ENCODE measurements at regions not wholly inside any gene's neighbourhood (a gene's known extent, or its start where the extent isn't known, plus 50 kb on each side); places are given as distances from the start of the nearest gene placed in this dataset.

- FAIRE-seq = peak; percentile 20
- no peaks in the 10 kb centered on the region for H3K79me2 ChIP-seq (ENCODE audit: control insufficient read depth, insufficient read depth, low read length)
- H3K4me1 ChIP-seq (ENCODE audit: control insufficient read depth, extremely low read depth, insufficient read depth, low read length) = no peaks in the 10 kb centered on the region
- no peaks in the 10 kb centered on the region for H3K9me1 ChIP-seq (ENCODE audit: control insufficient read depth, extremely low read depth, insufficient read depth, low read length)
- no peak overlapping the region for H3K9ac ChIP-seq (ENCODE audit: control insufficient read depth, extremely low read depth, insufficient read depth, low read length)
- no peak overlapping the region for H2AFZ ChIP-seq (ENCODE audit: control insufficient read depth, low read length)
- no peak overlapping the region for H3K4me3 ChIP-seq (ENCODE audit: control insufficient read depth in 2 of 3, extremely low read depth in 1 of 3, insufficient read depth in 2 of 3, low read depth in 1 of 3, low read length in 3 of 3)
- no peaks in the 10 kb centered on the region for H3K27me3 ChIP-seq (ENCODE audit: control insufficient read depth, extremely low read depth, insufficient read depth, low read length)
- TF ChIP-seq CTCF (optimal IDR thresholded peaks at IDR 0.05 in 1 of 3, IDR thresholded peaks at IDR 0.05 in 1 of 3, conservative IDR thresholded peaks at IDR 0.05 in 1 of 3; ENCODE audit: extremely low read depth in 1 of 3, insufficient read depth in 2 of 3, low read length in 3 of 3) (no peak), EZH2 (IDR thresholded peaks at IDR 0.05; ENCODE audit: low read length) (no peak)
- H4K20me1 ChIP-seq (ENCODE audit: control insufficient read depth, extremely low read depth, insufficient read depth, low read length) = no peaks in the 10 kb centered on the region
- no peak overlapping the region for H3K4me2 ChIP-seq (ENCODE audit: control insufficient read depth, extremely low read depth, insufficient read depth, low read depth, low read length)
- H3K36me3 ChIP-seq (ENCODE audit: control insufficient read depth in 2 of 2, extremely low read depth in 1 of 2, insufficient read depth in 2 of 2, low read length in 2 of 2) = no peaks in the 10 kb centered on the region
- H3K9me3 ChIP-seq (ENCODE audit: control insufficient read depth, low read depth, low read length) = no peaks in the 10 kb centered on the region
- H3K27ac ChIP-seq (ENCODE audit: control insufficient read depth, insufficient read depth, low read length) = no peak overlapping the region
- DNase-seq (ENCODE audit: low read depth, low spot score) = no peak
- dilution Hi-C loops (cut with MboI; ENCODE audit: extremely low pct_ligation_motif_present, low sequenced_read_pairs) = no loop called here
Observed at GRCh38 chr5:53200306-53200705, 90.7 kb upstream of the MOCS2 start.

- dilution Hi-C loops (cut with MboI; ENCODE audit: extremely low pct_ligation_motif_present, low sequenced_read_pairs) = no loop called here
- no peak for DNase-seq (ENCODE audit: low read depth, low spot score)
- H3K27me3 ChIP-seq (ENCODE audit: control insufficient read depth, extremely low read depth, insufficient read depth, low read length) = no peaks in the 10 kb centered on the region
- no peaks in the 10 kb centered on the region for H4K20me1 ChIP-seq (ENCODE audit: control insufficient read depth, extremely low read depth, insufficient read depth, low read length)
- no peak overlapping the region for H3K4me3 ChIP-seq (ENCODE audit: control insufficient read depth in 2 of 3, extremely low read depth in 1 of 3, insufficient read depth in 2 of 3, low read depth in 1 of 3, low read length in 3 of 3)
- no peak overlapping the region for H2AFZ ChIP-seq (ENCODE audit: control insufficient read depth, low read length)
- no peaks in the 10 kb centered on the region for H3K9me1 ChIP-seq (ENCODE audit: control insufficient read depth, extremely low read depth, insufficient read depth, low read length)
- H3K4me2 ChIP-seq (ENCODE audit: control insufficient read depth, extremely low read depth, insufficient read depth, low read depth, low read length) = no peak overlapping the region
- no peaks in the 10 kb centered on the region for H3K36me3 ChIP-seq (ENCODE audit: control insufficient read depth in 2 of 2, extremely low read depth in 1 of 2, insufficient read depth in 2 of 2, low read length in 2 of 2)
- TF ChIP-seq CTCF (optimal IDR thresholded peaks at IDR 0.05 in 1 of 3, IDR thresholded peaks at IDR 0.05 in 1 of 3, conservative IDR thresholded peaks at IDR 0.05 in 1 of 3; ENCODE audit: extremely low read depth in 1 of 3, insufficient read depth in 2 of 3, low read length in 3 of 3) (peak in 2 of 3 experiments; percentile 22 to 28), EZH2 (IDR thresholded peaks at IDR 0.05; ENCODE audit: low read length) (no peak)
- H3K9me3 ChIP-seq (ENCODE audit: control insufficient read depth, low read depth, low read length) = no peaks in the 10 kb centered on the region
- H3K9ac ChIP-seq (ENCODE audit: control insufficient read depth, extremely low read depth, insufficient read depth, low read length) = no peak overlapping the region
- H3K79me2 ChIP-seq (ENCODE audit: control insufficient read depth, insufficient read depth, low read length) = no peaks in the 10 kb centered on the region
- no peaks in the 10 kb centered on the region for H3K4me1 ChIP-seq (ENCODE audit: control insufficient read depth, extremely low read depth, insufficient read depth, low read length)
- FAIRE-seq = no peak
- H3K27ac ChIP-seq (ENCODE audit: control insufficient read depth, insufficient read depth, low read length) = no peak overlapping the region
Observed at GRCh38 chr5:53201746-53202145, 92.2 kb upstream of the MOCS2 start.

All from keratinocyte (primary cell).